H1 (cell line): ENCODE measurements at regions not wholly inside any gene's neighbourhood (a gene's known extent, or its start where the extent isn't known, plus 50 kb on each side); places are given as distances from the start of the nearest gene placed in this dataset.

Source experiments
- CREB1 ChIP-seq: IDR thresholded peaks from 2 replicates; pipeline ENCODE4 v1.6.1; 2012; ENCODE audit warnings: inconsistent platforms
- CTCF ChIP-seq, 3 experiments: IDR thresholded peaks; 1 replicate in 2 of 3; 2 replicates in 1 of 3; pipeline versions ENCODE4 v1.5.1 to v1.6.1; 2011; ENCODE audit warnings: low read length in 3 of 3, mild to moderate bottlenecking in 3 of 3, inconsistent platforms in 2 of 3, low read depth in 1 of 3, moderate library complexity in 1 of 3; ENCODE audit not compliant: insufficient read depth in 1 of 3; ENCODE audit errors: control extremely low read depth in 1 of 3
- KDM5A ChIP-seq: fragments of 200-600 bp; IDR thresholded peaks from 2 replicates; pipeline ENCODE4 v1.7.1; 2012; ENCODE audit warnings: mild to moderate bottlenecking, low read length, inconsistent platforms, mixed read lengths

- TF ChIP-seq CTCF (IDR thresholded peaks at IDR 0.05; ENCODE audit: control extremely low read depth in 1 of 3, insufficient read depth in 1 of 3, low read depth in 1 of 3, low read length in 3 of 3) (no peak), KDM5A (no peak), CREB1 (no peak)
These were observed 151.8 kb downstream of the VEGFA start (continued) for GRCh38 chr6:43921548-43922425.
